Vagina (tissue), 2 donors: ENCODE measurements at regions not wholly inside any gene's neighbourhood (a gene's known extent, or its start where the extent isn't known, plus 50 kb on each side); places are given as distances from the start of the nearest gene placed in this dataset.

Experiments used
- DNase-seq, 2 donors: peaks; one replicate each; pipeline ENCODE4 v3.0.0-alpha.2; 2017; ENCODE audit errors: extremely low spot score in 2 of 2
- H3K27ac ChIP-seq: fragments of 200-600 bp; sonication (generic); one replicate; pipeline ENCODE4 v1.5.1; 2019
- H3K27me3 ChIP-seq: fragments of 200-600 bp; sonication (generic); one replicate; pipeline ENCODE4 v1.5.1; 2019
- H3K36me3 ChIP-seq, 2 donors: fragments of 200-600 bp; sonication (generic); one replicate each; pipeline ENCODE4 v1.5.1; 2017 to 2019
- H3K4me1 ChIP-seq: fragments of 200-600 bp; sonication (generic); one replicate; pipeline ENCODE4 v1.5.1; 2019
- H3K4me3 ChIP-seq, 2 donors: fragments of 200-600 bp; sonication (generic); 1 replicate in 1 of 2; 2 replicates in 1 of 2; pipeline ENCODE4 v1.5.1; 2016 to 2019
- H3K9me3 ChIP-seq: fragments of 200-600 bp; sonication (generic); one replicate; pipeline ENCODE4 v1.5.1; 2019
- CTCF ChIP-seq, 3 experiments: fragments of 450-650 bp in 2 of 3; fragments of 200-600 bp in 1 of 3; sonication (generic) in 1 of 3; IDR thresholded peaks; one replicate each; pipeline ENCODE4 v1.5.1; 2017 to 2019; ENCODE audit warnings: antibody characterized with exemption in 3 of 3, mild to moderate bottlenecking in 2 of 3, moderate library complexity in 2 of 3
- POLR2A ChIP-seq, 2 donors: fragments of 450-650 bp; IDR thresholded peaks; one replicate each; pipeline ENCODE4 v1.6.1; 2017; ENCODE audit warnings: antibody characterized with exemption in 2 of 2, mild to moderate bottlenecking in 2 of 2, moderate library complexity in 2 of 2
- POLR2AphosphoS5 ChIP-seq, 2 donors: sonication (generic); formaldehyde crosslinking; IDR thresholded peaks; one replicate each; pipeline ENCODE4 v1.9.0; 2017; ENCODE audit warnings: antibody characterized with exemption in 2 of 2, mild to moderate bottlenecking in 2 of 2, low read depth in 1 of 2; ENCODE audit not compliant: insufficient read depth in 1 of 2
- intact Hi-C: fragments of 100-400 bp; cut with DNase I; formaldehyde crosslinking; loops from one replicate; pipeline ENCODE4 v1.15.1; 2023

- Histone ChIP-seq H3K9me3 (no peaks in the 10 kb centered on the region), H3K4me3 (no peak overlapping the region), H3K36me3 (no peaks in the 10 kb centered on the region), H3K27me3 (no peaks in the 10 kb centered on the region), H3K4me1 (no peaks in the 10 kb centered on the region), H3K27ac (no peak overlapping the region)
- DNase-seq, result no peak
- TF ChIP-seq CTCF (IDR thresholded peaks at IDR 0.05), result no peak
- intact Hi-C loops, result no loop called here
Measured at GRCh38 chr17:79138826-79139225, 64.2 kb downstream of the ENGASE start.

GRCh38 chr17:79137789-79138165 is 63.2 kb downstream of the ENGASE start:
- no peaks in the 10 kb centered on the region for H3K36me3 ChIP-seq
- H3K4me3 ChIP-seq, result no peak overlapping the region
- no peak for DNase-seq
- no peaks in the 10 kb centered on the region for H3K27me3 ChIP-seq
- intact Hi-C loops, result no loop called here
- TF ChIP-seq POLR2A (IDR thresholded peaks at IDR 0.05), result no peak
- TF ChIP-seq POLR2AphosphoS5 (IDR thresholded peaks at IDR 0.05; ENCODE audit: insufficient read depth in 1 of 2, low read depth in 1 of 2), result no peak
- no peak for TF ChIP-seq CTCF (IDR thresholded peaks at IDR 0.05)
- no peak overlapping the region for H3K27ac ChIP-seq
- no peaks in the 10 kb centered on the region for H3K9me3 ChIP-seq
- no peaks in the 10 kb centered on the region for H3K4me1 ChIP-seq

GRCh38 chr17:79137015-79137788 is 62.6 kb downstream of the ENGASE start:
- TF ChIP-seq CTCF (IDR thresholded peaks at IDR 0.05) (no peak), POLR2AphosphoS5 (IDR thresholded peaks at IDR 0.05; ENCODE audit: insufficient read depth in 1 of 2, low read depth in 1 of 2) (no peak), POLR2A (IDR thresholded peaks at IDR 0.05) (no peak)
- H3K4me1 ChIP-seq, result no peaks in the 10 kb centered on the region
- intact Hi-C loops, result no loop called here

GRCh38 chr17:79136596-79136995 is 62.0 kb downstream of the ENGASE start:
- Histone ChIP-seq H3K9me3 (no peaks in the 10 kb centered on the region), H3K27me3 (no peaks in the 10 kb centered on the region), H3K4me3 (no peak overlapping the region), H3K4me1 (no peaks in the 10 kb centered on the region), H3K27ac (no peak overlapping the region), H3K36me3 (no peaks in the 10 kb centered on the region)
- intact Hi-C loops, result no loop called here
- TF ChIP-seq POLR2AphosphoS5 (IDR thresholded peaks at IDR 0.05; ENCODE audit: insufficient read depth in 1 of 2, low read depth in 1 of 2), result no peak
- no peak for TF ChIP-seq POLR2A (IDR thresholded peaks at IDR 0.05)
- no peak for TF ChIP-seq CTCF (IDR thresholded peaks at IDR 0.05)
- DNase-seq, result no peak

More at GRCh38 chr17:79137015-79137788, 62.6 kb downstream of the ENGASE start:
- no peaks in the 10 kb centered on the region for H3K9me3 ChIP-seq
- no peak overlapping the region for H3K27ac ChIP-seq
- no peak overlapping the region for H3K4me3 ChIP-seq
- H3K36me3 ChIP-seq, result no peaks in the 10 kb centered on the region
- no peaks in the 10 kb centered on the region for H3K27me3 ChIP-seq
- no peak for DNase-seq
